Kidney (tissue), 13 donors: ENCODE measurements at regions not wholly inside any gene's neighbourhood (a gene's known extent, or its start where the extent isn't known, plus 50 kb on each side); places are given as distances from the start of the nearest gene placed in this dataset.

Experiments
- DNase-seq, 5 donors: peaks; one replicate each; pipeline ENCODE4 v3.0.0-alpha.2; 2013 to 2020
- FAIRE-seq: peaks from 2 replicates; lab custom pipeline; 2012; peaks lifted over from hg19 to GRCh38; lab: Jason Lieb, UNC
- H3K27ac ChIP-seq, 2 donors: one replicate each; pipeline ENCODE4 v1.7.0; 2013; ENCODE audit warnings: low read depth in 2 of 2, low read length in 2 of 2, inconsistent platforms in 1 of 2
- H3K27me3 ChIP-seq: one replicate; pipeline ENCODE4 v1.7.1; 2013; ENCODE audit warnings: low read length, inconsistent platforms; ENCODE audit not compliant: control insufficient read depth, insufficient read depth
- H3K36me3 ChIP-seq, 3 donors: one replicate each; pipeline versions ENCODE4 v1.7.0 to v1.7.1; 2013; ENCODE audit warnings: low read length in 3 of 3, control low read depth in 1 of 3, inconsistent platforms in 1 of 3; ENCODE audit not compliant: insufficient read depth in 3 of 3, control insufficient read depth in 2 of 3
- H3K4me1 ChIP-seq, 3 donors: one replicate each; pipeline versions ENCODE4 v1.7.0 to v1.7.1; 2013; ENCODE audit warnings: low read length in 3 of 3, inconsistent platforms in 1 of 3, low read depth in 1 of 3; ENCODE audit not compliant: control insufficient read depth in 2 of 3, insufficient read depth in 2 of 3
- H3K4me3 ChIP-seq, 3 donors: one replicate each; pipeline versions ENCODE4 v1.7.0 to v1.8.1; 2013; ENCODE audit warnings: low read length in 3 of 3, control low read depth in 1 of 3, inconsistent platforms in 1 of 3
- H3K9ac ChIP-seq, 3 donors: one replicate each; pipeline versions ENCODE4 v1.7.0 to v1.7.1; 2013; ENCODE audit warnings: low read length in 3 of 3, control low read depth in 1 of 3, inconsistent platforms in 1 of 3
- H3K9me3 ChIP-seq, 3 donors: one replicate each; pipeline versions ENCODE4 v1.7.0 to v1.7.1; 2013; ENCODE audit warnings: low read length in 3 of 3, control low read depth in 1 of 3, inconsistent platforms in 1 of 3; ENCODE audit not compliant: control insufficient read depth in 2 of 3, insufficient read depth in 1 of 3
- intact Hi-C: fragments of 100-400 bp; cut with DNase I; formaldehyde crosslinking; loops from one replicate; pipeline ENCODE4 v1.11.1; 2022
- TF ChIP-seq, protein P1 (sequence below): IDR thresholded peaks from 3 replicates; pipeline ENCODE4 v1.5.1; 2012; ENCODE audit warnings: mild to moderate bottlenecking, moderate library complexity, borderline replicate concordance; ENCODE audit not compliant: insufficient read depth; ENCODE audit errors: extremely low read depth
- donor health status: control.
- donor health status: control.
- donor health status: control.
- donor health status: control.
- donor health status: control.
- donor health status: DM: yes; HTN: yes; CAD: no.
- donor health status: Normal renal cell carcinoma (clear cell type).

- no peak overlapping the region for H3K9ac ChIP-seq
- H3K36me3 ChIP-seq, result no peaks in the 10 kb centered on the region
- TF ChIP-seq, protein P1, sequence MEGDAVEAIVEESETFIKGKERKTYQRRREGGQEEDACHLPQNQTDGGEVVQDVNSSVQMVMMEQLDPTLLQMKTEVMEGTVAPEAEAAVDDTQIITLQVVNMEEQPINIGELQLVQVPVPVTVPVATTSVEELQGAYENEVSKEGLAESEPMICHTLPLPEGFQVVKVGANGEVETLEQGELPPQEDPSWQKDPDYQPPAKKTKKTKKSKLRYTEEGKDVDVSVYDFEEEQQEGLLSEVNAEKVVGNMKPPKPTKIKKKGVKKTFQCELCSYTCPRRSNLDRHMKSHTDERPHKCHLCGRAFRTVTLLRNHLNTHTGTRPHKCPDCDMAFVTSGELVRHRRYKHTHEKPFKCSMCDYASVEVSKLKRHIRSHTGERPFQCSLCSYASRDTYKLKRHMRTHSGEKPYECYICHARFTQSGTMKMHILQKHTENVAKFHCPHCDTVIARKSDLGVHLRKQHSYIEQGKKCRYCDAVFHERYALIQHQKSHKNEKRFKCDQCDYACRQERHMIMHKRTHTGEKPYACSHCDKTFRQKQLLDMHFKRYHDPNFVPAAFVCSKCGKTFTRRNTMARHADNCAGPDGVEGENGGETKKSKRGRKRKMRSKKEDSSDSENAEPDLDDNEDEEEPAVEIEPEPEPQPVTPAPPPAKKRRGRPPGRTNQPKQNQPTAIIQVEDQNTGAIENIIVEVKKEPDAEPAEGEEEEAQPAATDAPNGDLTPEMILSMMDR, result no peak
- intact Hi-C loops, result no loop called here
- FAIRE-seq, result no peak
- no peak overlapping the region for H3K4me3 ChIP-seq
- no peak overlapping the region for H3K27ac ChIP-seq
- no peaks in the 10 kb centered on the region for H3K27me3 ChIP-seq
- no peaks in the 10 kb centered on the region for H3K4me1 ChIP-seq
- DNase-seq, result no peak
- H3K9me3 ChIP-seq, result no peaks in the 10 kb centered on the region
Measured at GRCh38 chr3:161796312-161796711, 299.7 kb downstream of the OTOL1 start.

GRCh38 chr3:161796780-161797179 lies 300.2 kb downstream of the OTOL1 start:
- no peaks in the 10 kb centered on the region for H3K36me3 ChIP-seq
- TF ChIP-seq, protein P1, result no peak
- no peaks in the 10 kb centered on the region for H3K4me1 ChIP-seq
- H3K27me3 ChIP-seq, result no peaks in the 10 kb centered on the region
- no peak for DNase-seq
- H3K27ac ChIP-seq, result no peak overlapping the region
- no peaks in the 10 kb centered on the region for H3K9me3 ChIP-seq
- FAIRE-seq, result no peak
- H3K9ac ChIP-seq, result no peak overlapping the region
- intact Hi-C loops, result no loop called here
- H3K4me3 ChIP-seq, result no peak overlapping the region

DNA sequence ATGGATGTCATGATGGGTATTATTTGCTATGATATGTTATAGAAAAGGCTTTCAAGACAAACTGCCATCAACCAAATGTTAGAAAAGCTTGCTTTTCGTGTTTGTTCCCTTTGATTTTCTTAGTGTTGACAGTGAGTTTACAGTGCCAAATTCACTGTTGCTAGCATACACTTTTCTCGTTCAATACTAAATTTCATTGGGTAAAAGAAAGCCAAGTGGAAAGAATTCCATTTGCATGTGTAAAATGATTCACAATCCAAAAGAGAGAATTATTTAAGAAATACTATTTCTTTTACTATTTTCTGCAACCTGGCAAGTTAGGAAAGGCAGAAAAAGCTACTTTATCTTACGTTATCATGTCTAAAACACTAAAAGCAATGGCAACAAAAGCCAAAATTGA lies 301.4 kb downstream of the OTOL1 start:
- TF ChIP-seq, protein P1, result no peak
- FAIRE-seq, result no peak
- intact Hi-C loops, result no loop called here

GRCh38 chr3:161800985-161801559 lies 304.5 kb downstream of the OTOL1 start:
- intact Hi-C loops, result no loop called here
- no peak overlapping the region for H3K27ac ChIP-seq
- FAIRE-seq (no peak), DNase-seq (no peak)
- H3K36me3 ChIP-seq, result no peaks in the 10 kb centered on the region
- H3K27me3 ChIP-seq, result no peaks in the 10 kb centered on the region
- no peak overlapping the region for H3K4me3 ChIP-seq
- TF ChIP-seq, protein P1, result no peak
- no peaks in the 10 kb centered on the region for H3K4me1 ChIP-seq
- no peak overlapping the region for H3K9ac ChIP-seq
- H3K9me3 ChIP-seq, result no peaks in the 10 kb centered on the region

More for the DNA sequence above, 301.4 kb downstream of the OTOL1 start:
- H3K27me3 ChIP-seq, result no peaks in the 10 kb centered on the region
- no peak overlapping the region for H3K9ac ChIP-seq
- no peak overlapping the region for H3K27ac ChIP-seq
- no peaks in the 10 kb centered on the region for H3K9me3 ChIP-seq
- no peaks in the 10 kb centered on the region for H3K4me1 ChIP-seq
- no peak for DNase-seq
- no peak overlapping the region for H3K4me3 ChIP-seq
- H3K36me3 ChIP-seq, result no peaks in the 10 kb centered on the region
